Endothelial cell of umbilical vein (primary cell): ENCODE measurements at regions not wholly inside any gene's neighbourhood (a gene's known extent, or its start where the extent isn't known, plus 50 kb on each side); places are given as distances from the start of the nearest gene placed in this dataset.

ENCODE experiments used
- BruUV-seq: library from RNA; stranded (reverse); fragments of 400-500 nt; replicated peaks from 2 replicates; lab custom pipeline; 2021; lab: Mats Ljungman, UMichigan
- CTCF ChIA-PET: fragments of 300-600, 350-600 bp; sonication (Branson Sonifier 250); formaldehyde crosslinking; loops from one replicate; lab custom pipeline; 2021; ENCODE audit warnings: antibody characterized with exemption, inconsistent platforms; lab: Charles Lee
- POLR2A ChIA-PET: fragments of 300-600, 350-600 bp; sonication (Branson Sonifier 250); formaldehyde crosslinking; loops from one replicate; lab custom pipeline; 2021; ENCODE audit warnings: antibody characterized with exemption, inconsistent platforms; lab: Charles Lee
- DNase-seq: peaks from one replicate; pipeline ENCODE4 v3.0.0-alpha.2; 2011; ENCODE audit warnings: low read depth, low spot score
- FAIRE-seq: peaks from 2 replicates; lab custom pipeline; 2011; peaks lifted over from hg19 to GRCh38; lab: Jason Lieb, UNC
- H2AFZ ChIP-seq: 2 replicates; pipeline ENCODE4 v1.6.0; 2012; ENCODE audit warnings: low read depth, low read length, control low read depth, inconsistent platforms
- H3K27ac ChIP-seq: 2 replicates; pipeline ENCODE4 v1.5.1; 2011; ENCODE audit warnings: low read depth, mild to moderate bottlenecking, control low read depth, low read length, moderate library complexity; ENCODE audit not compliant: insufficient read depth
- H3K27me3 ChIP-seq, 2 experiments: 2 replicates each; pipeline versions ENCODE4 v1.6.0 to v1.6.1; 2011; ENCODE audit warnings: low read length in 2 of 2, mixed read lengths in 1 of 2; ENCODE audit not compliant: control insufficient read depth in 2 of 2, insufficient read depth in 2 of 2
- H3K36me3 ChIP-seq, 2 experiments: 2 replicates in 1 of 2; 3 replicates in 1 of 2; pipeline ENCODE4 v1.5.1; 2011; ENCODE audit warnings: low read length in 2 of 2, mild to moderate bottlenecking in 1 of 2, moderate library complexity in 1 of 2; ENCODE audit not compliant: control insufficient read depth in 2 of 2, insufficient read depth in 2 of 2; ENCODE audit errors: extremely low read depth in 1 of 2
- H3K4me1 ChIP-seq: 3 replicates; pipeline ENCODE4 v1.5.1; 2011; ENCODE audit warnings: mild to moderate bottlenecking, low read length; ENCODE audit not compliant: control insufficient read depth, insufficient read depth; ENCODE audit errors: extremely low read depth
- H3K4me2 ChIP-seq: 2 replicates; pipeline ENCODE4 v1.6.1; 2011; ENCODE audit warnings: low read length, control low read depth, mixed read lengths; ENCODE audit not compliant: insufficient read depth
- H3K4me3 ChIP-seq, 3 experiments: fragments of 200-600 bp in 1 of 3; sonication (generic), shearing (Covaris generic) in 1 of 3; replicated peaks in 1 of 3; 2 replicates each; pipeline ENCODE4 v1.5.1; 2011 to 2016; ENCODE audit warnings: control low read depth in 3 of 3, low read length in 3 of 3, mild to moderate bottlenecking in 2 of 3, inconsistent platforms in 1 of 3, low read depth in 1 of 3, moderate library complexity in 1 of 3; ENCODE audit not compliant: insufficient read depth in 1 of 3
- H3K79me2 ChIP-seq: 2 replicates; pipeline ENCODE4 v1.6.0; 2012; ENCODE audit warnings: low read length, inconsistent platforms; ENCODE audit not compliant: control insufficient read depth, insufficient read depth
- H3K9ac ChIP-seq: replicated peaks from 2 replicates; pipeline ENCODE3; 2011; ENCODE audit warnings: low read length, control low read depth; ENCODE audit not compliant: insufficient read depth; ENCODE audit errors: extremely low read depth
- H3K9me1 ChIP-seq: replicated peaks from 3 replicates; pipeline ENCODE4 v1.6.0; 2011; ENCODE audit warnings: mild to moderate bottlenecking, low read length; ENCODE audit not compliant: control insufficient read depth, insufficient read depth; ENCODE audit errors: extremely low read depth
- H3K9me3 ChIP-seq: replicated peaks from 2 replicates; pipeline ENCODE4 v1.5.1; 2012; ENCODE audit warnings: low read length, inconsistent platforms; ENCODE audit not compliant: control insufficient read depth, insufficient read depth
- H4K20me1 ChIP-seq: replicated peaks from 2 replicates; pipeline ENCODE3; 2011; ENCODE audit warnings: mild to moderate bottlenecking, low read length; ENCODE audit not compliant: control insufficient read depth, insufficient read depth; ENCODE audit errors: extremely low read depth
- EZH2 ChIP-seq: IDR thresholded peaks from 2 replicates; pipeline ENCODE4 v1.6.1; 2012; ENCODE audit warnings: borderline replicate concordance, low read depth, mild to moderate bottlenecking, moderate library complexity, low read length, inconsistent platforms; ENCODE audit not compliant: severe bottlenecking
- FOS ChIP-seq: IDR thresholded peaks from 2 replicates; pipeline ENCODE4 v1.6.1; 2011; ENCODE audit warnings: mild to moderate bottlenecking, low read length, moderate library complexity, borderline replicate concordance; ENCODE audit not compliant: insufficient read depth
- GATA2 ChIP-seq: IDR thresholded peaks from 2 replicates; pipeline ENCODE4 v1.7.0; 2011; ENCODE audit warnings: low read depth, mild to moderate bottlenecking, moderate library complexity, mixed read lengths, low read length; ENCODE audit not compliant: insufficient read length, insufficient read depth
- JUN ChIP-seq: IDR thresholded peaks from 2 replicates; pipeline ENCODE4 v1.6.1; 2011; ENCODE audit warnings: borderline replicate concordance, low read depth; ENCODE audit not compliant: insufficient read length, insufficient read depth
- MYC ChIP-seq: IDR thresholded peaks from one replicate; pipeline ENCODE4 v1.6.1; 2011; ENCODE audit warnings: mild to moderate bottlenecking, low read depth, low read length
- POLR2A ChIP-seq: IDR thresholded peaks from 2 replicates; pipeline ENCODE4 v1.6.1; 2012; ENCODE audit warnings: low read depth, mild to moderate bottlenecking, control low read depth, low read length
- POLR2AphosphoS5 ChIP-seq: IDR thresholded peaks from 2 replicates; pipeline ENCODE4 v1.6.1; 2012; ENCODE audit warnings: low read depth, mild to moderate bottlenecking, control low read depth, low read length, moderate library complexity; ENCODE audit not compliant: insufficient read depth
- dilution Hi-C: fragments of 300-500 bp; cut with MboI; formaldehyde crosslinking; loops from one replicate; pipeline ENCODE4 v1.15.0; 2019; ENCODE audit warnings: low sequenced_read_pairs; ENCODE audit not compliant: extremely low pct_ligation_motif_present
- intact Hi-C: fragments of 100-400 bp; cut with micrococcal nuclease; formaldehyde crosslinking; loops from one replicate; pipeline ENCODE4 v1.10.0; 2022
- TF ChIP-seq, protein P1 (sequence below): IDR thresholded peaks from 2 replicates; pipeline ENCODE4 v1.6.1; 2011; ENCODE audit not compliant: insufficient read depth, insufficient read length
- TF ChIP-seq, protein P2 (sequence below), 2 donors: IDR thresholded peaks; 1 replicate in 1 of 2; 2 replicates in 1 of 2; pipeline ENCODE4 v1.5.1; 2011; ENCODE audit warnings: low read length in 2 of 2, mild to moderate bottlenecking in 2 of 2, moderate library complexity in 2 of 2, control low read depth in 1 of 2, inconsistent platforms in 1 of 2, low read depth in 1 of 2; ENCODE audit not compliant: insufficient read depth in 1 of 2; ENCODE audit errors: extremely low read depth in 1 of 2

DNA sequence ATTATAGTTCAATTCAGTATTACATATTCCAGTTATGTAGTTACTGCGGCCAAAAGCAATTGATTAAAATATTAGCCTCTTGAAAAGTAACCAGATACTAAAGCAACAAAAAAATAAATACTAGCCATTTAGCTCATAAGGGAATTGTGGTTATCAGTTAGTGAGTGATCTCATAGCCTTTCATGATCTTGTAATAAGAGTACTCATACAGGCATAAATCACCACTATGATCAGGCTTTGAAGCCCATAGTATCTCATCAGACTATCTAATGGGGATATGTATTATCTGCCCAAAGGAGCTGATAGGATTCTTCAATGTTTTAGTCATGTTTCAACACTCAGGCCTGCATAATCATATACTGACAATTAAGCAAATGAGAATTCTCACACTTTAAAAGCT lies 184.1 kb upstream of the CCDC54 start:
- no peaks in the 10 kb centered on the region for H3K9me3 ChIP-seq
- CTCF ChIA-PET = interaction anchor here (0.6 to 1.2 kb wide), 3 partner anchors 10 to 43 kb away, joined by 3 to 4 read pairs (median 3); no protein-coding TSS in a partner anchor
- H3K9ac ChIP-seq = no peak overlapping the region
- no peak overlapping the region for H3K27ac ChIP-seq
- H3K4me3 ChIP-seq = no peak overlapping the region
- no peaks in the 10 kb centered on the region for H3K36me3 ChIP-seq
- POLR2A ChIA-PET = no interaction called here
- dilution Hi-C loops (no loop called here), intact Hi-C loops (no loop called here)
- no peak for DNase-seq
- no peak for FAIRE-seq
- no peaks in the 10 kb centered on the region for H3K79me2 ChIP-seq
- no peak overlapping the region for H3K4me2 ChIP-seq
- no peak overlapping the region for H2AFZ ChIP-seq
- BruUV-seq = no TSS peak
- H4K20me1 ChIP-seq = no peaks in the 10 kb centered on the region
- TF ChIP-seq GATA2 = no peak
- TF ChIP-seq, protein P1, sequence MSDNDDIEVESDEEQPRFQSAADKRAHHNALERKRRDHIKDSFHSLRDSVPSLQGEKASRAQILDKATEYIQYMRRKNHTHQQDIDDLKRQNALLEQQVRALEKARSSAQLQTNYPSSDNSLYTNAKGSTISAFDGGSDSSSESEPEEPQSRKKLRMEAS = no peak
- TF ChIP-seq POLR2AphosphoS5 = no peak
- no peak for TF ChIP-seq MYC
- no peak for TF ChIP-seq FOS
- no peak for TF ChIP-seq POLR2A
- no peak for TF ChIP-seq JUN
- peaks cover 0 to 1% of the 10 kb centered on the region in 2 experiments for H3K27me3 ChIP-seq
- no peaks in the 10 kb centered on the region for H3K4me1 ChIP-seq
- H3K9me1 ChIP-seq = no peaks in the 10 kb centered on the region

DNA sequence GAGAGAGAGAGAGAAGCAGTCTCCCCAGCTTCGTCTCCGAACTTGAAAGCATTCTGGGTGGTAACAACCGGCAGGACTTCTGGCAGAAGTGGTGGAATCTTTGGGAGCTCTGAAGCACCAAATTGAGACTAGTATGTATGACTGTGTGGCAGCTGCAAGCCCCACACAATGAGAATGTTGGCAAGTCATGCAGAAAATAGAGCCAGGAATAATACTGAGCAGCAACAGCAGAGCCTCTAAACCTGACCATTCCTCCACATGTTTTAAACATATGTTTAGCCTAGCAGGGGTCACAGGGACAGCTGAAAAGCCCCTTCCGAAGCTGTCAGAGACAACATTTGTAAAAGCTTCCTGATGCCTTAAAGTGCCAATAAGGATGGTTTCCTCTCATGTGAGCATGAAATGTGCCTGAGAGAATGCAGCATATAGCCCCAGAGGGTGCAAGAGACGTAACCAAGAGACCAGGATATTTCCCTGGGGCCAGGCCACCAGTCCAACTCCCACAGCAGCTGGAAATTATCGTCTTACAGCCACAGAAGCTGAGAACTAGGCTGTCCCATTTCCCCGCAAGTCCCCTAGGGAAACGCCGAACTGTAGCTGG lies 178.6 kb upstream of the CCDC54 start:
- no peak overlapping the region for H3K4me2 ChIP-seq
- H3K9ac ChIP-seq = no peak overlapping the region
- no peaks in the 10 kb centered on the region for H3K79me2 ChIP-seq
- intact Hi-C loops = no loop called here
- H2AFZ ChIP-seq = no peak overlapping the region
- peaks cover 0 to 7% of the 10 kb centered on the region in 2 experiments for H3K27me3 ChIP-seq
- no peak for TF ChIP-seq EZH2
- TF ChIP-seq POLR2AphosphoS5 = no peak
- TF ChIP-seq GATA2 = no peak
- TF ChIP-seq, protein P2, sequence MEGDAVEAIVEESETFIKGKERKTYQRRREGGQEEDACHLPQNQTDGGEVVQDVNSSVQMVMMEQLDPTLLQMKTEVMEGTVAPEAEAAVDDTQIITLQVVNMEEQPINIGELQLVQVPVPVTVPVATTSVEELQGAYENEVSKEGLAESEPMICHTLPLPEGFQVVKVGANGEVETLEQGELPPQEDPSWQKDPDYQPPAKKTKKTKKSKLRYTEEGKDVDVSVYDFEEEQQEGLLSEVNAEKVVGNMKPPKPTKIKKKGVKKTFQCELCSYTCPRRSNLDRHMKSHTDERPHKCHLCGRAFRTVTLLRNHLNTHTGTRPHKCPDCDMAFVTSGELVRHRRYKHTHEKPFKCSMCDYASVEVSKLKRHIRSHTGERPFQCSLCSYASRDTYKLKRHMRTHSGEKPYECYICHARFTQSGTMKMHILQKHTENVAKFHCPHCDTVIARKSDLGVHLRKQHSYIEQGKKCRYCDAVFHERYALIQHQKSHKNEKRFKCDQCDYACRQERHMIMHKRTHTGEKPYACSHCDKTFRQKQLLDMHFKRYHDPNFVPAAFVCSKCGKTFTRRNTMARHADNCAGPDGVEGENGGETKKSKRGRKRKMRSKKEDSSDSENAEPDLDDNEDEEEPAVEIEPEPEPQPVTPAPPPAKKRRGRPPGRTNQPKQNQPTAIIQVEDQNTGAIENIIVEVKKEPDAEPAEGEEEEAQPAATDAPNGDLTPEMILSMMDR (IDR thresholded peaks at IDR 0.05; ENCODE audit: extremely low read depth in 1 of 2, insufficient read depth in 1 of 2, low read depth in 1 of 2, low read length in 2 of 2) = no peak
- no peak for TF ChIP-seq JUN
- no peak for TF ChIP-seq POLR2A
- no peak for TF ChIP-seq FOS
- TF ChIP-seq MYC = no peak
- TF ChIP-seq, protein P1 = no peak
- FAIRE-seq (no peak), DNase-seq (peak; percentile 22)
- dilution Hi-C loops = no loop called here
- H3K9me3 ChIP-seq = no peaks in the 10 kb centered on the region
- no peaks in the 10 kb centered on the region for H3K36me3 ChIP-seq
- no peaks in the 10 kb centered on the region for H3K9me1 ChIP-seq
- CTCF ChIA-PET = interaction anchor here (0.6 to 1.5 kb wide), 4 partner anchors 9 to 1279 kb away, joined by 3 read pairs; no protein-coding TSS in a partner anchor
- BruUV-seq = no TSS peak
- H3K4me1 ChIP-seq = no peaks in the 10 kb centered on the region
- POLR2A ChIA-PET = no interaction called here
- H3K4me3 ChIP-seq = no peak overlapping the region
- no peaks in the 10 kb centered on the region for H4K20me1 ChIP-seq
- no peak overlapping the region for H3K27ac ChIP-seq
